Peyer's patch (tissue), 4 donors: ENCODE measurements at regions not wholly inside any gene's neighbourhood (a gene's known extent, or its start where the extent isn't known, plus 50 kb on each side); places are given as distances from the start of the nearest gene placed in this dataset.

Experiments
- DNase-seq, 3 donors: peaks; one replicate each; pipeline ENCODE4 v3.0.0-alpha.2; 2017 to 2019
- H3K27ac ChIP-seq, 4 donors: fragments of 200-600 bp; sonication (generic); one replicate each; pipeline ENCODE4 v1.5.1; 2016 to 2019
- H3K27me3 ChIP-seq, 2 donors: fragments of 200-600 bp; sonication (generic); one replicate each; pipeline ENCODE4 v1.5.1; 2019
- H3K36me3 ChIP-seq, 3 donors: fragments of 200-600 bp; sonication (generic); one replicate each; pipeline ENCODE4 v1.5.1; 2016 to 2019
- H3K4me1 ChIP-seq, 4 donors: fragments of 200-600 bp; sonication (generic); one replicate each; pipeline ENCODE4 v1.5.1; 2016 to 2019
- H3K4me3 ChIP-seq, 4 donors: fragments of 200-600 bp; sonication (generic); 1 replicate in 3 of 4; 2 replicates in 1 of 4; pipeline ENCODE4 v1.5.1; 2016 to 2019; ENCODE audit warnings: mild to moderate bottlenecking in 1 of 4
- H3K9me3 ChIP-seq, 4 donors: fragments of 200-600 bp; sonication (generic); one replicate each; pipeline ENCODE4 v1.5.1; 2016 to 2019; ENCODE audit warnings: mild to moderate bottlenecking in 1 of 4
- POLR2A ChIP-seq, 2 donors: fragments of 450-650 bp; IDR thresholded peaks; one replicate each; pipeline ENCODE4 v1.5.1; 2017; ENCODE audit warnings: antibody characterized with exemption in 2 of 2, mild to moderate bottlenecking in 2 of 2, moderate library complexity in 2 of 2
- TF ChIP-seq, protein P1 (sequence below), 6 experiments: fragments of 450-650 bp in 4 of 6; fragments of 200-600 bp in 2 of 6; sonication (generic) in 1 of 6; IDR thresholded peaks; one replicate each; pipeline ENCODE4 v1.5.1; 2017 to 2019; ENCODE audit warnings: antibody characterized with exemption in 6 of 6, mild to moderate bottlenecking in 3 of 6, moderate library complexity in 1 of 6

DNA sequence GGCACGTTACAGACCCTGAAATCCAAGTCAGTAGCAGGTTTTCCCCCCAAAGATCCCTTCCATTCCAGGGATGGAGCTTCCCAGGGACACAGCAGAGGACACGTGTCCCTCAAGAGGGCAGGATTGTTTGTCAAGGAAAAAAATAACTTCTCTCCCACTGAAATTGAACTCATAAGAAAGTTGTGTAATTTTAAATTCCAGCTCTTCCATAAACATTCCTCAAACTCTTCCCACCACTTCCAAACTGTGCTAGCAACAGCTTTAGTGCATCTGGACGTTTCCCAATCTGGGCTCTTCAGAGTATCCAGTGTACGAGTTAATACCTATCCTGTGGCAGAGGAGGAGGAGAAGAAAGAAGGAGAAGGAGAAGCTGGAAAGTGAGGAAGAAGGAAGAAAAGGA lies 79.6 kb downstream of the PSMG1 start:
- H3K27ac ChIP-seq = peak overlapping the region in 3 of 4 donors; percentile 50 to 70 (median 54)
- peak in 1 of 3 donors; percentile 47 for DNase-seq
- no peaks in the 10 kb centered on the region for H3K27me3 ChIP-seq
- H3K4me3 ChIP-seq = no peak overlapping the region
- peaks cover 0 to 9% (median 0%) of the 10 kb centered on the region in 4 donors for H3K4me1 ChIP-seq
- no peaks in the 10 kb centered on the region for H3K36me3 ChIP-seq
- TF ChIP-seq, protein P1, sequence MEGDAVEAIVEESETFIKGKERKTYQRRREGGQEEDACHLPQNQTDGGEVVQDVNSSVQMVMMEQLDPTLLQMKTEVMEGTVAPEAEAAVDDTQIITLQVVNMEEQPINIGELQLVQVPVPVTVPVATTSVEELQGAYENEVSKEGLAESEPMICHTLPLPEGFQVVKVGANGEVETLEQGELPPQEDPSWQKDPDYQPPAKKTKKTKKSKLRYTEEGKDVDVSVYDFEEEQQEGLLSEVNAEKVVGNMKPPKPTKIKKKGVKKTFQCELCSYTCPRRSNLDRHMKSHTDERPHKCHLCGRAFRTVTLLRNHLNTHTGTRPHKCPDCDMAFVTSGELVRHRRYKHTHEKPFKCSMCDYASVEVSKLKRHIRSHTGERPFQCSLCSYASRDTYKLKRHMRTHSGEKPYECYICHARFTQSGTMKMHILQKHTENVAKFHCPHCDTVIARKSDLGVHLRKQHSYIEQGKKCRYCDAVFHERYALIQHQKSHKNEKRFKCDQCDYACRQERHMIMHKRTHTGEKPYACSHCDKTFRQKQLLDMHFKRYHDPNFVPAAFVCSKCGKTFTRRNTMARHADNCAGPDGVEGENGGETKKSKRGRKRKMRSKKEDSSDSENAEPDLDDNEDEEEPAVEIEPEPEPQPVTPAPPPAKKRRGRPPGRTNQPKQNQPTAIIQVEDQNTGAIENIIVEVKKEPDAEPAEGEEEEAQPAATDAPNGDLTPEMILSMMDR (IDR thresholded peaks at IDR 0.05) = no peak
- no peak for TF ChIP-seq POLR2A (IDR thresholded peaks at IDR 0.05)
- no peaks in the 10 kb centered on the region for H3K9me3 ChIP-seq

DNA sequence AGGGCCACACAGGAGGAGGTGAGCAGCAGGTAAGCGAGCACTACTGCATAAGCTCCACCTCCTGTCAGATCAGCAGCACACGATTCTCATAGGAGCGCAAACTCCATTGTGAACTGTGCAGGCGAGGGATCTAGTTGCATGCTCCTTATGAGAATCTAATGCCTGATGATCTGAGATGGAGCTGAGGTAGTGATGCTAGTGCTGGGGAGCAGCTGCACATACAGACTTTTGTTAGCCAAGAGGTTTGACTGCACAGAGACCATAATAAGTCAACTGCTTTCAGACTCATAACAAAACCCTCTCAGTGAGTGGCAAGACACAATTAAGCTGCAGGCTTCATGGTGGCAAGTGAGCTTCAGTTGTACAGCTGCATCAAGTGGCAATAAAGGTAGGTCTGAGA lies 83.4 kb downstream of the PSMG1 start:
- TF ChIP-seq POLR2A (IDR thresholded peaks at IDR 0.05) = no peak
- TF ChIP-seq, protein P1 (IDR thresholded peaks at IDR 0.05) = no peak
- no peaks in the 10 kb centered on the region for H3K27me3 ChIP-seq
- peaks cover 0 to 13% (median 0%) of the 10 kb centered on the region in 4 donors for H3K4me1 ChIP-seq
- H3K36me3 ChIP-seq = no peaks in the 10 kb centered on the region
- no peak for DNase-seq
- H3K27ac ChIP-seq = no peak overlapping the region
- no peak overlapping the region for H3K4me3 ChIP-seq
- no peaks in the 10 kb centered on the region for H3K9me3 ChIP-seq

DNA sequence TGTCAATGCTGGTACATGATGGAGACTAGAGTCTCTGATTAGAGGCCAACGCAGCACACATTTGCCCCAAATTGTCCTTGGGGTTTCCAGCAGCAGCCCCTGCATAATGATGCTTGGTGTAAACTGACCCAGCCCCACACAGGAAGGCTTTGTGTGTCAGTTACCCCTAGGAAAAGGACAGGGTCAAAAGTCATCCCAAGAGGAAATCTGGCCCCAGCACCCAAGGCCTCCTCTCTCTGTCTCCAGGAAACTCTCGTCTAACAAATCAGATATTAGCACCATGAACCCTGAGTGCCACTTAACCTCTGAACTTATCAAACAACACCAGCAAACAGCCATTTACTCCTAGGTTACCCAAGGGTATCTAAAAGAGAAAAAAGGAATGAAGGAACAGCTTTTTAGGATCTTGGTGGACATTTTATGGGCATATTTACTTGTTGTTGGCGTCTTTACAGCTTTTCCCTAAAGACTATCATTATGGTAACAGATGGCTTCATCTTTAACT lies 84.5 kb downstream of the PSMG1 start:
- DNase-seq = no peak
- TF ChIP-seq, protein P1 (IDR thresholded peaks at IDR 0.05) = no peak
- TF ChIP-seq POLR2A (IDR thresholded peaks at IDR 0.05) = no peak
- Histone ChIP-seq H3K4me1 (peaks cover 0 to 11% (median 0%) of the 10 kb centered on the region in 4 donors), H3K27ac (peak overlapping the region in 1 of 4 donors; percentile 72), H3K9me3 (no peaks in the 10 kb centered on the region), H3K4me3 (no peak overlapping the region), H3K27me3 (no peaks in the 10 kb centered on the region), H3K36me3 (no peaks in the 10 kb centered on the region)

DNA sequence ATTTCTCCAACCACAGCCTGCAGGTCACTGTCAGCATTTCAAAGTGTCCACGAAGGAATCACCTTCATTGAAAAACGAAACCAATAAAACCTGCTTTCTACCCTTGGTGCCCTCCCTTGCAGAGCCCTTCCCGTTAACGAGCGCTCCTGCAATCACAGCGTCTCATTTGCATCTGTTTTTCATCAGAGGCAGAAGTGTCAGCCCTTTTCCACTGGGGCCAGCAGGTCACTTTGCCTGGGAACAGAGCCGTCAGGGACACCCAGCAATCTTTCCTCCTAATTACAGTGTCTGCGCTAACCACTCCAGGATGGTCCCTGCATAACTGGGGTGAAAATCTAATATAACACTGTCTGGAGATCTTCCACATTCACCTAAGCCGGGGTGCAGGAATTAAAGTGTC lies 85.3 kb downstream of the PSMG1 start:
- peak overlapping the region in 2 of 4 donors; percentile 45 to 72 for H3K27ac ChIP-seq
- no peaks in the 10 kb centered on the region for H3K27me3 ChIP-seq
- no peak overlapping the region for H3K4me3 ChIP-seq
- DNase-seq = no peak
- H3K4me1 ChIP-seq = peaks cover 0 to 11% (median 0%) of the 10 kb centered on the region in 4 donors
- no peak for TF ChIP-seq POLR2A (IDR thresholded peaks at IDR 0.05)
- TF ChIP-seq, protein P1 (IDR thresholded peaks at IDR 0.05) = no peak
- H3K9me3 ChIP-seq = no peaks in the 10 kb centered on the region
- no peaks in the 10 kb centered on the region for H3K36me3 ChIP-seq

DNA sequence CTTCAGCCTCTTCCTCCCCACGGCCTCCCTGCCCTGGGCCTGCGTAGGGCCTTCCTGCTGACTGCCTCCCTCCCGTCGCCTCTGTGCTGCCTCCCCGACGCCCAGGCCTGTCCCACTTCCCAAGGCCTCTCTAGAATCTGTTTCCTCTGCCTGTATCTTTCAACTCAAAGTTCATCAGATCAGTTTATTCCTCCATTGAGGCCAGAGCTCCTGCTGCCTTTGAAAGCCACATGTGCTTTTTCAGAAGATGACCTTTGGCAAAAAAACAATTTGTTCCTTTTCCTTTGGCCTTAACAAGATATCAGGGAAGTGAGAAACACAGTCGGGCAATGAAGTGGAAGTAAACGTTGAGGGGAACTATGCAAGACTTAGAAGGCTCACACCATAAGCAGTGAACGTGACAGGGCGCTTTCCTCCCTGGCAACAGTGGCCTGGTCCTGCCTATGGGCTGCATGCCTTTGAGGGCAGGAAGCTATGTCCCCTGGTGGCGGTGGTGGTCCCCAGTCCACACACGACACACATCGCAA lies 85.9 kb downstream of the PSMG1 start:
- DNase-seq = no peak
- no peak overlapping the region for H3K4me3 ChIP-seq
- TF ChIP-seq POLR2A (IDR thresholded peaks at IDR 0.05) = no peak
- TF ChIP-seq, protein P1 (IDR thresholded peaks at IDR 0.05) = no peak
- H3K9me3 ChIP-seq = no peaks in the 10 kb centered on the region
- H3K27ac ChIP-seq = peak overlapping the region in 3 of 4 donors; percentile 17 to 72 (median 45)
- no peaks in the 10 kb centered on the region for H3K27me3 ChIP-seq
- no peaks in the 10 kb centered on the region for H3K36me3 ChIP-seq
- peaks cover 0 to 11% (median 0%) of the 10 kb centered on the region in 4 donors for H3K4me1 ChIP-seq
